Pancreas (tissue), 10 donors: ENCODE measurements at regions not wholly inside any gene's neighbourhood (a gene's known extent, or its start where the extent isn't known, plus 50 kb on each side); places are given as distances from the start of the nearest gene placed in this dataset.

Experiments
- ATAC-seq, 4 donors: fragments of 200-7000 bp; cut with Tn5 transposase; one replicate each; pipeline versions ENCODE4 v1.8.0 to v1.9.1; 2020; ENCODE audit warnings: mild to moderate bottlenecking in 4 of 4, moderate library complexity in 4 of 4
- DNase-seq, 6 donors: peaks; one replicate each; pipeline ENCODE4 v3.0.0-alpha.2; 2020
- FAIRE-seq: peaks from 2 replicates; lab custom pipeline; 2012; peaks lifted over from hg19 to GRCh38; lab: Jason Lieb, UNC
- H3K27ac ChIP-seq, 4 donors: fragments of 200-600 bp; sonication (generic); 1 replicate in 3 of 4; 2 replicates in 1 of 4; pipeline versions ENCODE4 v1.5.0 to v1.8.0; 2020
- H3K27me3 ChIP-seq, 4 donors: fragments of 200-600 bp; one replicate each; pipeline ENCODE4 v1.8.0; 2021
- H3K36me3 ChIP-seq, 3 donors: fragments of 200-600 bp; sonication (generic) in 1 of 3; one replicate each; pipeline versions ENCODE4 v1.5.0 to v1.8.0; 2020 to 2021
- H3K4me1 ChIP-seq, 3 donors: fragments of 200-600 bp; one replicate each; pipeline ENCODE4 v1.8.0; 2021
- H3K4me3 ChIP-seq, 4 donors: fragments of 200-600 bp; sonication (generic) in 2 of 4; one replicate each; pipeline versions ENCODE4 v1.5.0 to v1.8.0; 2020 to 2021
- H3K9me3 ChIP-seq, 4 donors: fragments of 200-600 bp; one replicate each; pipeline ENCODE4 v1.8.0; 2021
- CTCF ChIP-seq, 4 donors: fragments of 200-600 bp; sonication (generic) in 3 of 4; IDR thresholded peaks; one replicate each; pipeline versions ENCODE4 v1.5.0 to v1.8.0; 2021; ENCODE audit warnings: antibody characterized with exemption in 4 of 4
- WGBS, 2 donors: extraction: QIAGEN DNeasy Blood & Tissue Kit; methylation state at CpG; one replicate each; pipeline ENCODE4 v1.1.7; 2013; 5-methylcytosine and 5-hydroxymethylcytosine counted together
- intact Hi-C, 3 donors: fragments of 100-400 bp; cut with DNase I; formaldehyde crosslinking; loops; one replicate each; pipeline versions ENCODE4 v1.11.1 to v1.14.2; 2022
- donor health status: healthy with polysubstance abuse.
- donor health status: DM: no; HTN: no; CAD: no; lungs with moderate emphysema.
- donor health status: DM: no; HTN: no; CAD: no.
- donor health status: control.
- donor health status: control.
- donor health status: Bipolar disorder and iron deficiency.
- donor health status: DM: yes; HTN: yes; CAD: no.
- donor health status: DM: no; HTN: no; CAD: no.
- donor health status: DM: no; HTN: no; CAD: no.
- donor health status: DM: yes; HTN: yes; CAD: no.

GRCh38 chr12:115508990-115509389 is 768.5 kb downstream of the MED13L start:
- TF ChIP-seq CTCF (IDR thresholded peaks at IDR 0.05): no peak

GRCh38 chr12:115507951-115508722 is 769.4 kb downstream of the MED13L start:
- Histone ChIP-seq H3K36me3 (no peaks in the 10 kb centered on the region), H3K27me3 (no peaks in the 10 kb centered on the region), H3K4me3 (no peak overlapping the region), H3K27ac (no peak overlapping the region), H3K9me3 (no peaks in the 10 kb centered on the region), H3K4me1 (no peaks in the 10 kb centered on the region)
- FAIRE-seq: no peak
- TF ChIP-seq CTCF (IDR thresholded peaks at IDR 0.05): no peak
- ATAC-seq: peak in 1 of 4 donors; percentile 47
- intact Hi-C loops: loop anchor here in 1 of 3 donors (2.0 kb wide), 1 partner anchor 21 kb away; no protein-coding TSS in a partner anchor
- DNase-seq: no peak
- 16 to 22% methylated on average over 10 of the region's 10 CpGs for WGBS, 2 donors

More at GRCh38 chr12:115508990-115509389, 768.5 kb downstream of the MED13L start:
- Histone ChIP-seq H3K9me3 (no peaks in the 10 kb centered on the region), H3K4me3 (no peak overlapping the region), H3K36me3 (no peaks in the 10 kb centered on the region), H3K27me3 (no peaks in the 10 kb centered on the region), H3K4me1 (no peaks in the 10 kb centered on the region), H3K27ac (no peak overlapping the region)
- 78 to 83% methylated on average over 4 of the region's 4 CpGs for WGBS, 2 donors
- ATAC-seq (no peak), DNase-seq (no peak), FAIRE-seq (no peak)
- intact Hi-C loops: loop anchor here in 1 of 3 donors (2.0 kb wide), 1 partner anchor 20 kb away; no protein-coding TSS in a partner anchor

- Histone ChIP-seq H3K27me3 (no peaks in the 10 kb centered on the region), H3K27ac (no peak overlapping the region), H3K4me1 (no peaks in the 10 kb centered on the region), H3K36me3 (no peaks in the 10 kb centered on the region), H3K9me3 (no peaks in the 10 kb centered on the region), H3K4me3 (no peak overlapping the region)
- ATAC-seq (no peak), FAIRE-seq (no peak), DNase-seq (no peak)
- 59 to 73% methylated on average over 5 of the region's 5 CpGs for WGBS, 2 donors
- intact Hi-C loops: no loop called here
- no peak for TF ChIP-seq CTCF (IDR thresholded peaks at IDR 0.05)
Observed at GRCh38 chr12:115507560-115507889, 770.0 kb downstream of the MED13L start.

- WGBS, 2 donors: 63 to 72% methylated on average over 5 of the region's 5 CpGs
- ATAC-seq: no peak
Observed at GRCh38 chr12:115506822-115507559, 770.5 kb downstream of the MED13L start.

More at GRCh38 chr12:115506822-115507559, 770.5 kb downstream of the MED13L start:
- H3K4me3 ChIP-seq: no peak overlapping the region
- intact Hi-C loops: no loop called here
- no peaks in the 10 kb centered on the region for H3K4me1 ChIP-seq
- FAIRE-seq: no peak
- no peaks in the 10 kb centered on the region for H3K27me3 ChIP-seq
- H3K9me3 ChIP-seq: no peaks in the 10 kb centered on the region
- no peak for DNase-seq
- TF ChIP-seq CTCF (IDR thresholded peaks at IDR 0.05): no peak
- H3K36me3 ChIP-seq: no peaks in the 10 kb centered on the region
- H3K27ac ChIP-seq: no peak overlapping the region
